HG02981 (cell line): ENCODE measurements at regions not wholly inside any gene's neighbourhood (a gene's known extent, or its start where the extent isn't known, plus 50 kb on each side); places are given as distances from the start of the nearest gene placed in this dataset.

Experiments used
- ATAC-seq: cut with Tn5 transposase; IDR thresholded peaks from one replicate; pipeline ENCODE4 v1.9.1; 2021; ENCODE audit warnings: mild to moderate bottlenecking, moderate library complexity; ENCODE audit not compliant: unreplicated experiment

DNA sequence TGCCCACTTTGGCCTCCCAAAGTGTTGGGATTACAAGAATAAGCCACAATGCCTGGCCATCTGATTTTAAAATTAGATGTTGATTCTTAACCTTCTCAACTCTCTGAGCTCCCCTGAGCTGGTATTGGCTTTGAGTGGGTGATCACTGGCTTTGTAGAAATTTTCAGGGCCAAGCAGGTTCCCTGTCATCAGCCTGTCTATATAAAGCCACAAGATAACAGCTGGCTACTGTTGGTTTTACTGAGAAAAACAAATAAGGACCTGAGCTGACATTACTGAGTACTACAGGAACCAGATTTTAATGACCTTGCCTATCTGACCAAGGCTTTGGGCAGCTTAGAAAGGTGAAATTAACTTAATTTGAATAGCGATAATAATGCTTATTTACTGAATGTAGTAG, 153.6 kb downstream of the MSX2 start:
- no peak for ATAC-seq

DNA sequence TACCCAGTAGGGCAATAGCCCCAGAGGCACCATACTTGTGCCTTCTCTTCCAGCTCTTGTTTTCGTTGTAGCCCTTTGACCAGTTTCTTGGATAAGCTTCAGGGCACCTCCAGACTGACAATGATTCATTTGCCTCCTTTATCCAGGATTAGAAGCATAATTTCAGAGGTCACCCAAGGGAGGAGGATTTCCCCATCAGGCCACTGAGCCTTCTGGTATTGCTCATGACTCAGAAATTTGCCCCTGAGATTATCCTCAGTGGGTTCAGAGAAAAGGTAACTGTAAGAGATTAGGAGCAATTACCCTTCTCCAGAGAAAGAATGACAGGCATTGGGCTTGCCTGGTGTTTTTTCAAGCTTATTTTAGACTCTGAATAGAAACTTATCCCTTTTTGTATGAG, 147.9 kb downstream of the MSX2 start:
- no peak for ATAC-seq

DNA sequence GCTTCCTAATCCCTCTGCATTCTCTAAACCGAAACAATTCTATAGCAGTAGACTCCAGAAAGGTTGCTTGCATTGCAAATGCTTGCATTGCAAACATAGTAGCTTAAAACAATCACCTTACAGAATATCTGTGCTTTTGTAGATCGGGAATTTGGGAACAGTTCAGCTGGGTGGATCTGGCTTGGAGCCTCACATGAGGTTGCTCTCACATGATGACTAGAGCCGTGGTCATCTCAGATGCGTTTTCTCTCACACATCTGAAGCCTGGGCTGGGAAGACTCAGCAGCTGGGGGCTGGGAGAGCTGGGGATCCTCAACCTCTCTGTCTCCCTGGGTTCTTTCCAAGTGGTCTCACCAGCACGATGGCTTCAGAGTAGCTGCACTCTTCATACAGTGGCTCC, 127.8 kb downstream of the MSX2 start:
- no peak for ATAC-seq

DNA sequence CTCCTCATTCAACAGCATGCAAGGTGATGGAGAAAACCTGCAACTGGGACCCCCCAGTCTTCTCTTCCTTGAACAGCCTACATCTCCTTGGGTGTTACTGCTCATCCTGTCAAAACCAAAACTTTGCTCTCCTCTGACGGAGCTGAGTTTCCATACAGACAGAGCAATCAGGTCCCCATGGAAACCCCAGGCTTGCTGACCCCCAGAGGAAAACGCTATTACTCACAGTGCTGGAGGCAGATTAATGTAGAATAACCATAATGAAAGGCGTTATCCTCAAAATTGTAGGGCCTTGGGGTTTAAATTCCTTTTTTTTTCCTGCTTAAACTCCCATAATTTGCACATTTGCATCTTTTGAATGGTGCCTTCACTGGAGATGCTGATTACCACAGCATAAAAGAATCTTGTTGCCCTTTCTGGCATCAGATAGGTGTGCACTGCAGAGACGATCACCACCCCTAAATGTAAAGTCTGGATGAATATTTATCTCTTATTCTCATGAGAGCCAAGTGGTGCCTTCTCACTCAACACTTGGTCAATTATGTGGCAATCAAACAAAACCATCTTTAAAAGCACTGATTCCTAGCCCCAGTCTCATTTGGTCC, 126.3 kb downstream of the MSX2 start:
- no peak for ATAC-seq

DNA sequence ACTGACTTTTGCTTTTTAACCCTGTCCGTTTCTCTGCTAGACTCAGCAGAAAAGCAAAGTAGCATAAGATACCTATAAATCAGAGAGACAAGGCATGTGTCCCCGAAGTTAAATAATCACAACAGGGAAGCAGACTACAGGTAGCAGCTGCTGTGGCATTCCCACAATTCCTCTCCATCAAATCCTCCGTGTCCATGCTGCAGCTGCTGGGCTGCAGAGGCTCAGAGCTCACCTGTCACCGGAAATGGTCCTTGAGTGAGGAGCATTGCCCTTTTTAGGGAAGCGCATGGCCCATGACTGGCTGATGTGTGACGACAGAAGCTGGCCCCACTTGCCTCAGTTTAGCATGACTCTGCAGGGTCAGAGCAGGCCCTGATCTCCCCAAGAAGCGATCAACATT, 125.0 kb downstream of the MSX2 start:
- no peak for ATAC-seq

DNA sequence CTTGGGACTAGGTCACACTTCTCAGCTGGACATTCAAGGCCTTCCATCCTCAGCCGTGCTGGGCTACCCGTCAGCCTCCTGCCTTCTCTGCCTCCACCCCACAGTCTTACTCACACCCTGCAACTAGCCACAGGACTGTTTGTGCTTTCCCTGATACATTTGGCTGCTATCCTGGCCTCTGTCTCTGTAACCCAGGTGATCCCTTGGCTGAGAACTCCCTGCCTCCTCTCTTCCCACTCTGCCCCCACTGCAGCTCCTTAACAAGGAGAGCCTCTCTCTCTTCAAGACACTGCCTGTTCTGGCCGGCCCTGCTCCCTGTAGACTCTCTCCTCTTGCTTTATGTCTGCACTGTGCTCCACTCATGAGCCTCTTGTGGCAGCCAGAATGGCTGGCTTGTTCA, 120.6 kb downstream of the MSX2 start:
- ATAC-seq, result no peak

DNA sequence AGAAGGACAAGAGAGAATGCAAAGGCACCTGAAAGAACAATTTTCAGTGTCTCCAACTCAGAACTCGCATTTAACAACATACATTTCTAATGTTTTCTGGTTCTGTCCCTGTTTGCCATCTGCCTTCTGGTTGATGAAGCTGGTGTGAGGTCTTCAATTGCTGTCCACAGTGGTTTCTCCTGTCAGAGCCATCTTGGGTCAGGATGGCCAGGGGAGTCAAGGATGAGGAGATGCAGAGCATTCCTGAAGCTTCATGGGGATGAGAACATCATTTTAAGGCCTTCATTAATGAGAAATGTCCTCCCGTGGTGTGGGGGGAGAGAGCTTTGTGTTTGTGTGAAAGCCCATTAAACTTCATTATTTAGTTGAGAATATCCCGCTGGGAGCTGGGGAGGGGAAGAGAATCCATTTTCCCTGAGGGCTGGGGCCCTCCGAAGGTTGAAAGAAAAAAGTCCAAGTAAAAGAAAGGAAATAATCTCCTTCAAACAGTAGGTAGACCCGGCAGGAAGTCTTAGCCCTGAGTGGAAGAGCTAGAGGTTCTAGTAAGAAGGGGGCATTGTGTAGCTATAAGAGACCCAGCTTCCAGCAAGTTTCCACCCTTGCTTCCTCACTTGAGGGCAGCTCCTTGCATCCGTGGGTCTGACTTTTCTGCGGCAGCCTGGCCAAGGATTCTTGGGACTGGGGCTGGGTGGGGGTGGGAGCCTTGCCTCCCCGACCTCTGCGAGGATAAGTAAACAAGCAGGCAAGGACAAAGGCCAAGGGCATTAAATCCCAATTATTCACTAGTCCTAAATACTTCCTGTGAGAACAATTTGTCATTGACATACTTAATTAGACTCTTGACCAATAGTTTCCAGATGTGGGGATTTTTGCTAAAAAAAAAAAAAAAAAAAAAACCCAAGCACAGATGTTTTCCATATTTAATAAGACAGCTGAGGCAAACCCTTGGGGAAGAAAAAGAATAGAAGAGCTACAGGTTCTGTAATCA, 119.2 kb downstream of the MSX2 start:
- ATAC-seq, result no peak

DNA sequence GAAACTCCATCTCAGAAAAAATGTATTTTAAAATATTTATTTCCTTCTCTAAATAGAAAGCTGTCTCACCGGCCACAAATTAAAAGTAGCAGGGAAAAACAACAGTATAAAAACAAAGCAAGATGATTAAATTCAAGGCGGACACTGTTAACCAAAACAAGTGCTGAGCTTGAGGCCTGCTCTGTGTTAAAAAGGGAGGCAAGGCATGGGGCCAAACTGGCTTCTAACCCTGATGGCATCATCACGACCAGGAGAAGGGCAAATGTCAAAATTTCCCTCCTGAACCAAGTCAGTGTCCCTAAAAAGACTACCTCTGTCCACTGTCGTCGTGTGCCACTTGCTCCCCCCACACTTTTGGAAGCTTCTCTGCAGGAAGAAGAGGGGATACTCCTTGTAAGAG, 116.1 kb downstream of the MSX2 start:
- no peak for ATAC-seq

DNA sequence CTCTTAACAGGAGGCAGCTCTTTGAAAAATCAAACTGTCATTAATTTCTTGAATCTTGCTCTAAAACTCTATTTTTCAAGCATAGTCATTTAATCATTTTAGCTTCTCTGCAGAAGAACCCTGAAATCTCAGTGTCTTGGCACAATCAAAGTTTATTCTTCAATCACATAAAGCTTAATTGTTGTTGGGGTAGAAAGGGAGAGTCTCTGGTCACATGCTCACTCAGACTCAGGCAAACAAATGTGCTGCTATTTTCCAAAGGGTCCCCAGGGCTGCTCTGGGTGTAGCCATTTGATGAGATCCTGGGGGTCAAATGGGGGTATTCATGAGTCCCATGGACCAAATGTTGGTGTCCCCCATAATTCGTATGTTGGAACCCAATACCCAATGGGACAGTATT, 114.8 kb downstream of the MSX2 start:
- no peak for ATAC-seq

DNA sequence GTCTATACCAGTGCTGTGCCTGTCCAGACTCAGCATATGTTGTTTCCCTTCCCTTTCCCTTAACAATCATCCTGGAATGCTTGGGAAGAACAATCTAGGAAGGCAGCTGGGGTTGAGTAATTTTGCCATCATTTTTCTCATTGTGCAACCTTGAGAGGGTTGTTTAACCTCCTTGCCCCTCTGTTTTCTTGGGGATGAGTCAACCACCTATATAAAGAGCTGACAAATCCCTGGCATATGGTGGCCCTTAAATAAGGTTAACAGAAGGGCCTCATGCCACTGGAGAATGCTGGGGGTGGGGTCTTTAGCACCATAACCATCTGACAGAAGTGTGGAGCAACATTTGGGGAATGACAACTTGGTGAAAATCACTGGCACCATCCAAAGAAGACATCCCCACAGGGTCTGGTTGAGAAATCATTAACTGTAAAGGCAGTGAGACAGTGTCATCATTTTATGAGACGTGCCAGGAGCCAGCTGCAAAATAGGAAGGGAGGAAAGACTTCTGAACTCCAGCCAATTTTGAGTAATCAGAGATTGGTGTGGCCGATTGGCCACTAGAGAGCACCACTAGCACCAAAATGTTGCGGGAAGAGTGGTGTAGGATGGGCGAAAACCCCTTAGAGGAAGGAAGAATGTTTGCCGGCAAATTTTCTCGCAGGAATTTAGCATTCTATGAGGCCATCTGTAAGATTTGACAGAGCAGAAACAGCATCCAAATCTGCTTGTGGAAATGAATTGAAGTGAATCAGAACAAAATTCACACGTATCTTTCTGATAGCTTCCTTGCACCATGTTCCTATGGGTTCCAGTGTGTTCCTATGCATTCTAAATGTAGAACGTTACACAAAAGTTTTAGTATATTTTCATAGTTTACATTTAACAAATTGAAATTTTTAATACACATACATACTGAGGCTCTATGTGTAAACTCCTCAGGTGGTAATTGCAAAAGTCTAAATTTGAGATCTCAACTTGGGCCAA, 113.8 kb downstream of the MSX2 start:
- ATAC-seq, result no peak

DNA sequence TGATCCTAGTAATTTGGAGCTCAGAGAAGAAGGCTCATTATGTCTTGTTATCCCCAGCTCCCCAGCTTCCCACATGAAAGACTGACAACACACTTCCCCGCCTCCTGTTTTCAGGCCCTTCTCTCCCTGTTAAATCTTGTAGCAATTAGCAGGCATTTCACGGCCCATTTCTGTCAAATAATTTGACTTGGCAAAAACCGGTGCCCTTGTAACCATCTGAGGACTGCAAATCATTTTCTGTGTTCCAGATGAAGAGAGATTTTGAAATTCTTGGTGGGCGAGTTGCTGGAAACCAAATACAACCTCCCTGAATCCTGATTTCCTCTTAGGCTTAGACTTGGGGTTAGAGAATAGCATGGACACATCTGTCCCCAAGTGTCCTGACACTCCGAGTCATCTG, 109.7 kb downstream of the MSX2 start:
- ATAC-seq, result no peak

DNA sequence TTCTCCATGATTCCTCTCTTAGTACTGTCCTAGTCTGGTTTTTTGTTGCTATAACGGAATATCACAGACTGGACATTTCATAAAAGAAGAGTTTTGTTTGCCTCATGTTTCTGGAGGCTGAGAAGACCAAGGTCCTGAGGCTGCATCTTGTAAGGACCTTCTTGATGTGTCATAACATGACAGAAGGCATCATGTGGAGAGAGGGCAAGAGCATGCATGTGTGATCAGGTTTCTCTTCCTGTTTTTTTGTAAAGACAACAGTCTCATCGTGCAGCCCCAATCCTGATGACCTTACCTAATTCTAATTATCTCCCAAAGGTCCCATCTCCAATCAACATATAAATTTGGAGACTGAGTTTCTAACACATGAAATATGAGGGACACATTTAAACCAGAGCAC, 108.4 kb downstream of the MSX2 start:
- ATAC-seq, result no peak

DNA sequence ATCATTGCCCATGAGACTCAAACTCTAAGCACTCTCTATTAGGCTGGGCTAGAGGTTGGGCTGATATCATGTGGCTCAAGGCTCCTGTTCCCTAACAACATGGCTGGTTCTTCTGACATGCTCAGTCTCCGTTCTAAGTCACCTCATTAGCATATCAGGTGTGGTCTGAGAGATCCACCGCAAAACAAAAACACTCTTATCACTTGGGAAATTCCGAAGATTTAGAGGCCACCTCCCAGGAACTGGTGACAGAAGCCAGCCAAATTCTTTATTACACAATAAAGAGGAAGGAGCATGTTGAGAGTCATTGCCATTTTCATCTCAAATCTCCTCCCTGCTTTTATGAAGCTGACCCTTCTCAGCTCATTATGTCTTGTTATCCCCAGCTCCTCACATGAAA, 107.6 kb downstream of the MSX2 start:
- no peak for ATAC-seq

DNA sequence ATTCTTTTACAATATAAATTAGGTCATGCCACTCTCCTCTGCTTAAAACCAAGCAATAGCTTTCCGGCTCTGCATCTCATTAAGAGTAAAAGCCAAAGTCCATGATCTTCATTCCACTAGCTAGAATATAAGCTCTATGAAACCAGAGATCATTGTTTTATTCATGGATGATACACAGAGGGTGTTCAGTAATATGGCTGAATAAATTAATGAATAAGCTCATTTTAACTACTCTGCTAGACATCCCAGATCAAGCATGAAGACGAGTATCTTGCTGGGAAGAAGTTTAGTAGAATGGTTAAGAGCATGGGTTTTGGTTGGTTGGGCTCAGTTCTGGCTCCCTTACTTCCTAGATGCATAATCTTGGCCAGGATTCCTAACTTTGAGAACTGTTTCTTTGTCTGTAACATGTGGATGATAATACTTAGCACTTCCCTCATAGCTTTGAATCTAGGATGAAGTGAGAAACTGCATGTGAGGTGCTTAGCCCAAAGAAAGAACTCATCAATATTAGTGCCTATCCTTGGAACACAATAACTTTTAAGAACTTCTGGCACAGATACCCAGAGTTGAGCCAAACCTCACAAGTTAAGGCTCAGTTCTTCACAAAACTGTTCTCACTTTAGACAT, 106.8 kb downstream of the MSX2 start:
- ATAC-seq, result no peak

DNA sequence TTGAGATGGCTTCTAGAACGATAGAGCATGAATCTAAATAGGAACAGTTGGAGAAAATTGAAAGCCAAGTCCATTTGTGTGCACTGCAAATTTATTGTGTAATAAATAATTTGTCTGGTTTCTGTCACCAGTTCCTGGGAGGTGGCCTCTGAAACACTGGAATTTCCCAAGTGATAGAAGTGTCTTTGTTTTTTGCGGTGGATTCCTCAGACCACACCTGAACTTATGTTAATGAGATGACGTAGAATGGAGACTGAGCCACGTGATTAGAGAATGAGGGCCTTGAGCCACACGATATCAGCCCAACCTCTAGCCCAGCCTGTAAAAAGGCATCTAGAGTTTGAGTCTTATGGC, 105.1 kb downstream of the MSX2 start:
- no peak for ATAC-seq

DNA sequence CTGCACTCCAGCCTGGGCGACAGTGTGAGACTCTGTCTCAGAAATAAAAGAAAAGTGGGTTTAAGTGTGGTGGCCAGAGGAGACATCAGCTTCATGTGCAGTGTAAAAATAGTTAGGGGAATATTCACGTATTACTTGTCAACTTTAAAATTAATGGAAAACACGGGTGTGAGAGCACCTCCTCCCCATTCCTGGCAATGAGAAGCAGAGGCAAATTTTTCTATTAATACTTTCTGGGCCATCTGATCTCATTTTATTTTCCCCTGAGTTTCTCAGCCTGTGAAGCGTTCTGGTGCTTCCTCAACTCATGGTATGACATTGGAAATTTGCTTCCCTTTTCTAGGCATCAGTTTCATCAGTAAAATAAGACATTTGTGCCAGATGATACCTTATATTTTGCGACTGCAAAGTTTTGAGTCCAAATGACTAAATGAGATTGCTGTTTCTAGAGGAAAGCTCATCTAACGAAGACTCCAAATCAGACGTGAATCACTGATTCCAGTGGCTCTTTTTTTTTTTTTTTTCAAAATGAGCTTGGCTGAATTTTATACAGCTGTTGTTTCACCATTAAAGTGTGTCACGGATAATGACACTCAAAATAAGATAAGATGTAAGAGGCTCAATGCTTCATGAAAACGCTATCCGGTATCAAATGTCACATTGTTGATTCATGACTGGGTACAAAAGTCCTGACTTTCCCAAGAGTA, 104.6 kb downstream of the MSX2 start:
- no peak for ATAC-seq

DNA sequence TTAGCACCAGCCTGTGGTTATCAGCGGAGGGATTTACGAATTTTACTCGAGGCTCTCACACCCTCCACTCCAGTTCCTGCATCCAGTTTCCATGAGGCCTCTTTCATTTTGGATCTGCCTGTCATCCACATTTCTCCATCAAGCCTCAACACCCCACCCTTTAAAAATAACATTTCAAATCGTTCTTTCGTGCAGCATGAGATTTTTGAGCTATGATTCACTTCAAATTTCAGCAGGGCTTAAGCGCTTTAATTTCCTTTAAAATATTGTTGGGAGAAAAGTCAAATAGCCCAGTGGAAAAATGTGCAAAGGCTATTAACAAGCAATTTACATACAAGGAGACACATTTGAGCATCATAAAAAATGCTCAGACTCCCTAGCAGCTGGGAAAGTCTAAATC, 103.2 kb downstream of the MSX2 start:
- ATAC-seq, result no peak

DNA sequence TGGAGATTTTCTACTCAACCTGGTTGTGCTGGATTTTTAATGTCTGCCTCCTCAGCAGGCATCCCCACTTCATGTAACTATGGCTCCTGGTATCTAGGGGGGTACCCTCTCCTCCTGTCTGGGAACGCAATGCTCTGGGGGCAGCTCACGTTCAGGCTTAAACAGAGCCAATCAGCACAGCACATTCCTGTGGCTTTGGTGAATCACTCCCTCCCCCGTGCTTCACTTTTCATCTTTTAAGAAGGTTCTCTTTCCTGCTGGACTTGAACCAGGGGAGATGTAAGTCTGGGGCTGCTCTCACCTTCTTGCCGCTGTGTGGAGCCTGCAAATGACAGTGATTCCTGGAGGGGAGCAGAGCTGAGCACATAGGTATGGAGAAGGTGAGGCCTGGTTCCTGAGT, 101.2 kb downstream of the MSX2 start:
- no peak for ATAC-seq

DNA sequence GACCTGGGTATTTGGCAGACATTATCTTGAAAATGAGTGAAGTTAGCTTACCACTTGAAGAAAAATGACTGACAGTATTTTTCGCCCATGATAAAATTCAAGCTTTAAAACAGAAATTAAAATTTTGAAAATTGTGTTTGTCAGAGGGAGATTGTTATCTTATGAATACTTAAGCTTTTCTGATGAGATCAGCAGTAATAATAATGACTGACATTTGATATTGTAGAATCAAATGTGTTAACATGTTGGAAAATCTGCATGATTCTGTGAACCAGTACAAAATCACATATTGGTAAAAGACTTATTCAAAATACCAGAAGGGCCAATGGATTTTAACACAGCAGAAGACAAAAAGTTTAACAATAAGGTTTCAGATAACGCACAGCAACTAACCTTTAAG, 94.0 kb downstream of the MSX2 start:
- no peak for ATAC-seq

DNA sequence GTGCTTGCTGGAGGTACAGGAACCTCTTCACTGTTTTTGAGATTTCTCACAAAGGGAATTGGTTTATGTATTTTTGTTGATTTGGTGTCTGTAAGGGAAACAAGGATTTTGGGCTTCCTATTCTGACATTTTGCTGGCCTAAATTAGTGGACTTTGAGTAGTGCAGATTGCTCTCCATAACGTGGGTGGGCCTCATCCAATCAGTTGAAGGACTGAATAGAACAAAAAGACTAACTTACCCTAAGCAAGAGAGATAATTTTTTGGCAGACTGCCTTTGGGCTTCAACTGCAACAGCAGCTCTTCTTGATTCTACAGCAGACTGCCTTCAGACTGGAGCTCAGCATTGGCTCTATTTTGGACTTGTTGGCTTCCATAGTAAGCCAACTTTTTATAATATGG, 93.2 kb downstream of the MSX2 start:
- no peak for ATAC-seq
